ENCODE measurements at regions not wholly inside any gene's neighbourhood (a gene's known extent, or its start where the extent isn't known, plus 50 kb on each side); places are given as distances from the start of the nearest gene placed in this dataset.

DNA sequence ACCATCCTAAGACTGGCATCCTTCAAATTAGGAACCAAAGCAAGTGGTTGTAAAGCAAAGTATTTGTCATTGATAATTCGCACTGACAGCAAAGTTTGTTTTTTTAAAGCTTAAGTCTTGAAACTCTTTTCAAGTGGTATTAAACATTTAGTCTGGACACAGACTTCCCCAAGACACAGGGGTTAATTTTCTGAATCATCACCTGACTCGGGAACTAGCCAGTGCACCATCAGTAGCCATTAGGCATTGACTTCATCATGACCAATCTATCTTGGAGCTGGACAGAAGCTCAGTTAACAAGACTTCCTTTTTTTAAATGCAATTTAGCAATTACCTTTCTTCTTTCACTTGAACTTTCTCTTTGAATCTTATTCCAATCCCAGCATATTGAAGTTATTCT, 210.6 kb downstream of the ZNF365 start:
- no peak for DNase-seq (ENCODE audit: low spot score)
- in situ Hi-C loops (cut with MboI; ENCODE audit: low sequenced_read_pairs, unreplicated experiment), result loop anchor here (25.0 kb wide), 1 partner anchor 503 kb away; no protein-coding TSS in a partner anchor
- TF ChIP-seq, protein P1, sequence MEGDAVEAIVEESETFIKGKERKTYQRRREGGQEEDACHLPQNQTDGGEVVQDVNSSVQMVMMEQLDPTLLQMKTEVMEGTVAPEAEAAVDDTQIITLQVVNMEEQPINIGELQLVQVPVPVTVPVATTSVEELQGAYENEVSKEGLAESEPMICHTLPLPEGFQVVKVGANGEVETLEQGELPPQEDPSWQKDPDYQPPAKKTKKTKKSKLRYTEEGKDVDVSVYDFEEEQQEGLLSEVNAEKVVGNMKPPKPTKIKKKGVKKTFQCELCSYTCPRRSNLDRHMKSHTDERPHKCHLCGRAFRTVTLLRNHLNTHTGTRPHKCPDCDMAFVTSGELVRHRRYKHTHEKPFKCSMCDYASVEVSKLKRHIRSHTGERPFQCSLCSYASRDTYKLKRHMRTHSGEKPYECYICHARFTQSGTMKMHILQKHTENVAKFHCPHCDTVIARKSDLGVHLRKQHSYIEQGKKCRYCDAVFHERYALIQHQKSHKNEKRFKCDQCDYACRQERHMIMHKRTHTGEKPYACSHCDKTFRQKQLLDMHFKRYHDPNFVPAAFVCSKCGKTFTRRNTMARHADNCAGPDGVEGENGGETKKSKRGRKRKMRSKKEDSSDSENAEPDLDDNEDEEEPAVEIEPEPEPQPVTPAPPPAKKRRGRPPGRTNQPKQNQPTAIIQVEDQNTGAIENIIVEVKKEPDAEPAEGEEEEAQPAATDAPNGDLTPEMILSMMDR (IDR thresholded peaks at IDR 0.05; ENCODE audit: borderline replicate concordance, control extremely low read depth, extremely low read depth, insufficient read depth, missing control alignments), result no peak

GRCh38 chr10:62585211-62585775, 211.1 kb downstream of the ZNF365 start:
- TF ChIP-seq, protein P1 (IDR thresholded peaks at IDR 0.05; ENCODE audit: borderline replicate concordance, control extremely low read depth, extremely low read depth, insufficient read depth, missing control alignments), result no peak
- no peak for DNase-seq (ENCODE audit: low spot score)
- in situ Hi-C loops (cut with MboI; ENCODE audit: low sequenced_read_pairs, unreplicated experiment), result loop anchor here (25.0 kb wide), 1 partner anchor 502 kb away; no protein-coding TSS in a partner anchor

DNA sequence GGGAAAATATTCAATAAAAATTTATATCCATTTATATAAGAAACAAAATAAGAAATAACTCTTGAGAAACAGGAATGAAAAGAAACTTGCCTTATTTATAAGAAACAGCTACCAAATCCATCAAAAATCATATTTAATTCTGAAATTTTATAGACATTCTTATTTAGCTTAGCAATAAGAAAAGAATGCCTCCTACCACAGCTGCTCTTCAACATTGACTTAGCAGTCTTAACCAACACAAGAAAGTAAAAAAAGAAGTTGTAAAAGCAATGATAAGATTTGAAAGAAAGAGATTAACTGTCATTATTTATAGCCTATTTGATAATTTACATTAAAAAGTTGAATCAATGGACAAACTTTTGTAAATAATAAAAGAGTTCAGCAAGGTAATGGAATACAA, 212.8 kb downstream of the ZNF365 start:
- in situ Hi-C loops (cut with MboI; ENCODE audit: low sequenced_read_pairs, unreplicated experiment), result loop anchor here (25.0 kb wide), 1 partner anchor 500 kb away; no protein-coding TSS in a partner anchor
- no peak for DNase-seq (ENCODE audit: low spot score)
- TF ChIP-seq, protein P1 (IDR thresholded peaks at IDR 0.05; ENCODE audit: borderline replicate concordance, control extremely low read depth, extremely low read depth, insufficient read depth, missing control alignments), result no peak

GRCh38 chr10:62588116-62588515, 213.9 kb downstream of the ZNF365 start:
- in situ Hi-C loops (cut with MboI; ENCODE audit: low sequenced_read_pairs, unreplicated experiment), result loop anchor here (25.0 kb wide), 1 partner anchor 499 kb away; no protein-coding TSS in a partner anchor
- no peak for DNase-seq (ENCODE audit: low spot score)
- TF ChIP-seq, protein P1 (IDR thresholded peaks at IDR 0.05; ENCODE audit: borderline replicate concordance, control extremely low read depth, extremely low read depth, insufficient read depth, missing control alignments), result no peak

DNA sequence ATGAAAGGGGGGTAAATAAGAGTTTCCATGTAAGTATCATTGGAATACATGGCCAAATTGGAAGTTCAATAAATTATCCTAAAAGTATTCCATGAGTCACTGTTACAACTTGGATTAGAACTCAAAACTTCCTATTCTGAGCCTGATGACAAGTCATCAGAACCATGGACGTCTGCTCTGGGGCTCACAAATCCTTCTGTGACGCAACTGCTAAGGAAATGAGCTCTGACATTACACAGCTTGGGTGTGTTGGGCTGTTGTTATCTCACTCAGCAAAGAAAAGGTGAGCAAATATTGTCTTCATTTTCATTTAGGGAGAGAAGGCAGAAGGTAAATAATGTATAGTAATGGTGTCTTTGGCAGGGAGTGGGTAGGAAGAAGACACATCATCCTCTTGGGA, 214.8 kb upstream of the ADO start:
- DNase-seq (ENCODE audit: low spot score), result no peak
- in situ Hi-C loops (cut with MboI; ENCODE audit: low sequenced_read_pairs, unreplicated experiment), result loop anchor here (25.0 kb wide), 1 partner anchor 498 kb away; no protein-coding TSS in a partner anchor

DNA sequence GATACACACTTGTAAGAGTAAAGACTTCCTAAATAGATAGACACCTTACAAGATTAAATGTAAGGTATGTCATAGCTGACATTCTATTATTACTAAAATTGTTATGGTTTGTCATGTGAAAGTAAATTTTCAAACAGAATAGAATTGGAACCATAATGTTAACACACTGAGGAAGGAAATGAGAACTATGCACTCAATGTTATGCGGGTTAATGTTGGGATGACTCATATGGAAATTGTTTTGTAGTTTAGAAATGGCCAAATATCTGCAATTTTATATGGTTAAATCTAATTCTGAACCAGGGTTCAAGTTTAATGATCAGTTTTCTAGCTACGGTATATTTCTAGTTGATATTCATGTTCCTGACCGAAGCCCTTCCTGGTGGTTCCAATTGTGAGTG, 214.2 kb upstream of the ADO start:
- no peak for DNase-seq (ENCODE audit: low spot score)
- TF ChIP-seq, protein P1 (IDR thresholded peaks at IDR 0.05; ENCODE audit: borderline replicate concordance, control extremely low read depth, extremely low read depth, insufficient read depth, missing control alignments), result no peak
- in situ Hi-C loops (cut with MboI; ENCODE audit: low sequenced_read_pairs, unreplicated experiment), result loop anchor here (25.0 kb wide), 1 partner anchor 497 kb away; no protein-coding TSS in a partner anchor

More for the DNA sequence above, 214.8 kb upstream of the ADO start:
- TF ChIP-seq, protein P1 (IDR thresholded peaks at IDR 0.05; ENCODE audit: borderline replicate concordance, control extremely low read depth, extremely low read depth, insufficient read depth, missing control alignments), result no peak
